ELF-1 (cell line): ENCODE measurements at regions not wholly inside any gene's neighbourhood (a gene's known extent, or its start where the extent isn't known, plus 50 kb on each side); places are given as distances from the start of the nearest gene placed in this dataset.
A peak's percentile ranks its signal among the peaks of the same experiment; 100 is the strongest.

ENCODE experiments used
- DNase-seq: peaks from one replicate; pipeline ENCODE4 v3.0.0-alpha.2; 2016; ENCODE audit warnings: low read depth, low spot score

GRCh38 chr3:7793786-7794185, 707.8 kb upstream of the LMCD1 start:
- DNase-seq = no peak

GRCh38 chr3:7798276-7798675, 703.3 kb upstream of the LMCD1 start:
- DNase-seq = no peak

- no peak for DNase-seq
Measured at GRCh38 chr3:7800006-7800780, 701.4 kb upstream of the LMCD1 start.

GRCh38 chr3:7812490-7812889, 689.1 kb upstream of the LMCD1 start:
- DNase-seq = no peak

- DNase-seq = no peak
Measured at GRCh38 chr3:7813365-7813764, 688.3 kb upstream of the LMCD1 start.

- no peak for DNase-seq
Measured at GRCh38 chr3:7817239-7817638, 684.4 kb upstream of the LMCD1 start.

- DNase-seq = no peak
Measured at GRCh38 chr3:7820969-7821368, 680.7 kb upstream of the LMCD1 start.

GRCh38 chr3:7821858-7822257, 679.8 kb upstream of the LMCD1 start:
- no peak for DNase-seq

GRCh38 chr3:7841451-7841850, 660.2 kb upstream of the LMCD1 start:
- DNase-seq = no peak

GRCh38 chr3:7843441-7843840, 658.2 kb upstream of the LMCD1 start:
- no peak for DNase-seq

- no peak for DNase-seq
Measured at GRCh38 chr3:7847021-7847420, 654.6 kb upstream of the LMCD1 start.

- DNase-seq = no peak
Measured at GRCh38 chr3:7847521-7847920, 654.1 kb upstream of the LMCD1 start.

GRCh38 chr3:7854266-7854665, 647.4 kb upstream of the LMCD1 start:
- no peak for DNase-seq

GRCh38 chr3:7854721-7855120, 646.9 kb upstream of the LMCD1 start:
- DNase-seq = peak; percentile 2

GRCh38 chr3:7865611-7866010, 636.0 kb upstream of the LMCD1 start:
- no peak for DNase-seq

- DNase-seq = no peak
Measured at GRCh38 chr3:7867587-7867986, 634.0 kb upstream of the LMCD1 start.

- no peak for DNase-seq
Measured at GRCh38 chr3:7871003-7871560, 630.5 kb upstream of the LMCD1 start.

GRCh38 chr3:7874116-7874515, 627.5 kb upstream of the LMCD1 start:
- DNase-seq = no peak

GRCh38 chr3:7875925-7876324, 625.7 kb upstream of the LMCD1 start:
- no peak for DNase-seq

GRCh38 chr3:7876741-7877297, 624.8 kb upstream of the LMCD1 start:
- DNase-seq = no peak

- DNase-seq = no peak
Measured at GRCh38 chr3:7877312-7877711, 624.3 kb upstream of the LMCD1 start.

GRCh38 chr3:7879572-7879971, 622.1 kb upstream of the LMCD1 start:
- DNase-seq = no peak

GRCh38 chr3:7881946-7882345, 619.7 kb upstream of the LMCD1 start:
- DNase-seq = no peak
